Adrenal gland (tissue), 9 donors: ENCODE measurements at regions not wholly inside any gene's neighbourhood (a gene's known extent, or its start where the extent isn't known, plus 50 kb on each side); places are given as distances from the start of the nearest gene placed in this dataset.

Experiments used
- DNase-seq, 7 donors: peaks; one replicate each; pipeline ENCODE4 v3.0.0-alpha.2; 2019 to 2020
- H3K27ac ChIP-seq, 5 donors: fragments of 200-600 bp; sonication (generic) in 4 of 5; 1 replicate in 3 of 5; 2 replicates in 2 of 5; pipeline versions ENCODE4 v1.5.1 to v1.8.0; 2016 to 2020; ENCODE audit warnings: mild to moderate bottlenecking in 1 of 5
- H3K27me3 ChIP-seq: fragments of 200-600 bp; 2 replicates; pipeline ENCODE4 v1.8.0; 2021
- H3K36me3 ChIP-seq, 2 donors: fragments of 200-600 bp; replicated peaks in 1 of 2; 1 replicate in 1 of 2; 2 replicates in 1 of 2; pipeline versions ENCODE4 v1.5.1 to v1.8.0; 2018 to 2022
- H3K4me1 ChIP-seq, 2 donors: fragments of 200-600 bp; replicated peaks in 1 of 2; 1 replicate in 1 of 2; 2 replicates in 1 of 2; pipeline versions ENCODE4 v1.5.1 to v1.8.0; 2018 to 2021
- H3K4me3 ChIP-seq, 4 donors: fragments of 200-600 bp; sonication (generic) in 3 of 4; one replicate each; pipeline ENCODE4 v1.5.1; 2016 to 2018
- H3K9me3 ChIP-seq, 3 donors: fragments of 200-600 bp; sonication (generic) in 1 of 3; replicated peaks in 1 of 3; 1 replicate in 2 of 3; 2 replicates in 1 of 3; pipeline versions ENCODE4 v1.5.1 to v1.8.0; 2016 to 2021
- CTCF ChIP-seq, 6 experiments: fragments of 450-650 bp in 4 of 6; fragments of 200-600 bp in 2 of 6; sonication (generic) in 1 of 6; IDR thresholded peaks; 1 replicate in 5 of 6; 2 replicates in 1 of 6; pipeline versions ENCODE4 v1.5.1 to v1.8.0; 2016 to 2021; ENCODE audit warnings: antibody characterized with exemption in 6 of 6, mild to moderate bottlenecking in 2 of 6, moderate library complexity in 1 of 6
- POLR2A ChIP-seq, 2 donors: fragments of 450-650 bp; IDR thresholded peaks; one replicate each; pipeline ENCODE4 v1.6.1; 2017; ENCODE audit warnings: antibody characterized with exemption in 2 of 2, mild to moderate bottlenecking in 2 of 2, moderate library complexity in 1 of 2
- WGBS, 4 donors: extraction: QIAGEN DNeasy Blood & Tissue Kit in 2 of 4; methylation state at CpG; one replicate each; pipeline versions ENCODE4 v1.1.5 to v1.1.7; 2013 to 2017; 5-methylcytosine and 5-hydroxymethylcytosine counted together
- intact Hi-C, 2 donors: fragments of 100-400 bp; cut with DNase I; formaldehyde crosslinking; loops; one replicate each; pipeline versions ENCODE4 v1.14.1 to v1.15.0; 2022 to 2023
- donor health status: healthy with polysubstance abuse.
- donor health status: Bipolar disorder and iron deficiency.
- donor health status: DM: yes; HTN: yes; CAD: no.
- donor health status: DM: no; HTN: no; CAD: no.
- donor health status: DM: no; HTN: no; CAD: no.

- intact Hi-C loops: no loop called here
- no peak for DNase-seq
- no peak overlapping the region for H3K27ac ChIP-seq
These were observed 683.1 kb downstream of the LTN1 start for GRCh38 chr21:28309596-28309995.

GRCh38 chr21:28308516-28308915, 684.2 kb downstream of the LTN1 start:
- Histone ChIP-seq H3K4me3 (no peak overlapping the region), H3K36me3 (no peaks in the 10 kb centered on the region), H3K27me3 (no peaks in the 10 kb centered on the region), H3K4me1 (no peaks in the 10 kb centered on the region), H3K9me3 (peaks cover 0 to 6% (median 0%) of the 10 kb centered on the region in 3 donors), H3K27ac (no peak overlapping the region)
- TF ChIP-seq POLR2A (IDR thresholded peaks at IDR 0.05) (no peak), CTCF (IDR thresholded peaks at IDR 0.05) (no peak)
- DNase-seq: no peak
- 67 to 87% (median 77%) methylated on average over 1 of the region's 1 CpG for WGBS, 4 donors
- intact Hi-C loops: no loop called here

More at GRCh38 chr21:28309596-28309995, 683.1 kb downstream of the LTN1 start:
- H3K27me3 ChIP-seq: no peaks in the 10 kb centered on the region
- H3K4me3 ChIP-seq: no peak overlapping the region
- no peaks in the 10 kb centered on the region for H3K4me1 ChIP-seq
- H3K36me3 ChIP-seq: no peaks in the 10 kb centered on the region
- TF ChIP-seq POLR2A (IDR thresholded peaks at IDR 0.05): no peak
- TF ChIP-seq CTCF (IDR thresholded peaks at IDR 0.05): no peak
- peaks cover 0 to 6% (median 0%) of the 10 kb centered on the region in 3 donors for H3K9me3 ChIP-seq
- WGBS, 4 donors: 62 to 86% (median 84%) methylated on average over 2 of the region's 2 CpGs

DNA sequence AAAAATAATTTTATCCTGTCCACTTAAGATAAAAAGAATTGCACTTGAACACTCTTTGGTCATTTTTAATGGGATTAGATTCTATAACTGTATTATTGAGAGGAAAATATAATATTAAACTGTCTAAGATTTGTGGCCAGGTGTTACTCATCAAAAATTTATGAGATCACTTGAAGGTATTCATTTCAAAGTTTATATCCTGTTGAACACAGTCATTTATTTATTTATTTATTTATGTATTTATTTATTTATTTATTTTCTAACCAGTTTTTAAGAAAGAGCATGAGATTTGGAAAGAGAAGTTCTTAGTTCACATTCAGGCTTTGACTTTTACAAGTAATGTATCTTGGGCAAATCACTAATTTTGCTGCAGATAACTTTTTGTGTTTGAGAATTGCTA, 692.7 kb downstream of the LTN1 start:
- no peak overlapping the region for H3K27ac ChIP-seq
- no peak for DNase-seq
- intact Hi-C loops: no loop called here
- H3K36me3 ChIP-seq: no peaks in the 10 kb centered on the region
- H3K4me1 ChIP-seq: no peaks in the 10 kb centered on the region
- H3K27me3 ChIP-seq: no peaks in the 10 kb centered on the region
- no peaks in the 10 kb centered on the region for H3K9me3 ChIP-seq
- TF ChIP-seq POLR2A (IDR thresholded peaks at IDR 0.05): no peak
- no peak for TF ChIP-seq CTCF (IDR thresholded peaks at IDR 0.05)
- H3K4me3 ChIP-seq: no peak overlapping the region

GRCh38 chr21:28298251-28298672, 694.4 kb downstream of the LTN1 start:
- Histone ChIP-seq H3K36me3 (no peaks in the 10 kb centered on the region), H3K27ac (no peak overlapping the region), H3K27me3 (no peaks in the 10 kb centered on the region), H3K4me3 (no peak overlapping the region), H3K9me3 (no peaks in the 10 kb centered on the region), H3K4me1 (no peaks in the 10 kb centered on the region)
- DNase-seq: no peak
- TF ChIP-seq POLR2A (IDR thresholded peaks at IDR 0.05) (no peak), CTCF (IDR thresholded peaks at IDR 0.05) (no peak)
- intact Hi-C loops: no loop called here
